NCI-H2227 treated with DMSO at 0.1 percent for 48 hours (cell line): ENCODE measurements at regions not wholly inside any gene's neighbourhood (a gene's known extent, or its start where the extent isn't known, plus 50 kb on each side); places are given as distances from the start of the nearest gene placed in this dataset.
"Not testable (repeated sequence)": the region's sequence is repeated elsewhere in the genome, so short reads cannot be mapped to it uniquely, and the experiment has no call there.

ENCODE experiments used
- DNase-seq: peaks from one replicate; lab custom pipeline; 2025; lab: John Stamatoyannopoulos, UW

- DNase-seq, result not testable (repeated sequence)
Observed at GRCh38 chr1:761791-762190, 75.3 kb upstream of the OR4F16 start.

- DNase-seq, result not testable (repeated sequence)
Observed at GRCh38 chr1:771449-771848, 85.0 kb upstream of the OR4F16 start.

- DNase-seq, result not testable (repeated sequence)
Observed at GRCh38 chr1:777480-778180, 91.2 kb upstream of the OR4F16 start.

- not testable (repeated sequence) for DNase-seq
Observed at GRCh38 chr1:778451-779278, 92.2 kb upstream of the OR4F16 start.

- not testable (repeated sequence) for DNase-seq
Observed at GRCh38 chr1:779621-780020, 93.2 kb upstream of the OR4F16 start.

GRCh38 chr1:788835-789234 lies 102.4 kb upstream of the OR4F16 start:
- no peak for DNase-seq

GRCh38 chr1:789606-790005 lies 103.2 kb upstream of the OR4F16 start:
- not testable (repeated sequence) for DNase-seq

GRCh38 chr1:790388-790930 lies 104.0 kb upstream of the OR4F16 start:
- DNase-seq, result not testable (repeated sequence)

GRCh38 chr1:794310-794709 lies 107.9 kb upstream of the OR4F16 start:
- not testable (repeated sequence) for DNase-seq

- DNase-seq, result not testable (repeated sequence)
Observed at GRCh38 chr1:794918-795584, 108.6 kb upstream of the OR4F16 start.

GRCh38 chr1:797649-798048 lies 111.2 kb upstream of the OR4F16 start:
- DNase-seq, result not testable (repeated sequence)

- DNase-seq, result not testable (repeated sequence)
Observed at GRCh38 chr1:800397-800796, 113.9 kb upstream of the OR4F16 start.

GRCh38 chr1:804378-805115 lies 118.1 kb upstream of the OR4F16 start:
- not testable (repeated sequence) for DNase-seq

GRCh38 chr1:805310-805709 lies 118.4 kb upstream of the SAMD11 start:
- DNase-seq, result not testable (repeated sequence)

- DNase-seq, result not testable (repeated sequence)
Observed at GRCh38 chr1:807066-807465, 116.7 kb upstream of the SAMD11 start.

GRCh38 chr1:807699-808390 lies 115.9 kb upstream of the SAMD11 start:
- not testable (repeated sequence) for DNase-seq

GRCh38 chr1:810949-811348 lies 112.8 kb upstream of the SAMD11 start:
- DNase-seq, result not testable (repeated sequence)

GRCh38 chr1:812535-813127 lies 111.1 kb upstream of the SAMD11 start:
- DNase-seq, result not testable (repeated sequence)

GRCh38 chr1:814543-814942 lies 109.2 kb upstream of the SAMD11 start:
- not testable (repeated sequence) for DNase-seq

GRCh38 chr1:815147-815922 lies 108.4 kb upstream of the SAMD11 start:
- not testable (repeated sequence) for DNase-seq
